ENCODE measurements at regions not wholly inside any gene's neighbourhood (a gene's known extent, or its start where the extent isn't known, plus 50 kb on each side); places are given as distances from the start of the nearest gene placed in this dataset.

DNA sequence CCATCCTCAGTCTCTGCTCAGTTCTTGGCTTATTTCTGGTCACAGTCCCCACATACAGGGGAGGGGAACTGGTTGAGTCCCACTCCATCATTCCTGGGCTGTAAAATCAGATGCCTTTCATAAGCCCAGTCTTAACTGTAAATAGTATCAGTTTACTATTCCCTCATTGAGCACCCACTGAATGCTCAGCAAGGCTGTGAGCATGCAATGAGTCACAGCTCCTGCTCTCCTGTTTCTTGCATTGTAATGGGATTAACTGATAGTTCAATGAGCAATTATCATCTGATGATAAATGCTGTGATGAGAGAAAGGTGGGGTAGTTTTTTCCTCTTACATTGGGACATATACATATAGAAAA, 113.6 kb upstream of the TPM1 start:
- Histone ChIP-seq H3K27ac (peak overlapping the region in 2 of 5 donors; percentile 13 to 52), H3K4me3 (no peak overlapping the region), H3K27me3 (no peaks in the 10 kb centered on the region), H3K9me3 (no peaks in the 10 kb centered on the region), H3K36me3 (no peaks in the 10 kb centered on the region), H3K4me1 (peaks cover 0 to 18% (median 0%) of the 10 kb centered on the region in 4 donors)
- DNase-seq = no peak
- TF ChIP-seq POLR2AphosphoS5 (IDR thresholded peaks at IDR 0.05) = no peak
- TF ChIP-seq POLR2A (IDR thresholded peaks at IDR 0.05) = no peak
- no peak for TF ChIP-seq EP300 (IDR thresholded peaks at IDR 0.05)
- no peak for TF ChIP-seq CTCF (IDR thresholded peaks at IDR 0.05)
- intact Hi-C loops (cut with DNase I; ENCODE audit: low total_unique reads) = no loop called here

DNA sequence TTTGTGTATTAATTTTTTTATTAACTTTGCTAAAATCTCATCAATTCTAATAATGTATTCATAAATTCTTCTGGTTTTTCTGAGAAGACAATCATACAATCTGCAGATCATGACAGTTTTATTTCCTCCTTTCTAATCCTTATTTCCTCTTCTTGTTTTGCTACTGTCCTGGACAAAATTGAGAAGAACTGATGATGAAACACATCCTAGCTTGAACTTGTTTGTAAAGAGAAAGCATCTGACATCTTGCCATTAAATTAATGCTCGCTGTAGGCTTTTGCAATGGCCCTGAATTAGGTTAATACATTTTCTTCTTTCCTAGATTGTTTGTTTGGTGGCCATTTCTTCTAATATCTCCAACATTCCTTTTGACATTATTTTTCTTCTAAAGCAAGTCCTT, 110.9 kb upstream of the TPM1 start:
- H3K27ac ChIP-seq = no peak overlapping the region
- H3K27me3 ChIP-seq = no peaks in the 10 kb centered on the region
- H3K9me3 ChIP-seq = no peaks in the 10 kb centered on the region
- peaks cover 6 to 24% (median 7%) of the 10 kb centered on the region in 4 donors for H3K4me1 ChIP-seq
- DNase-seq = no peak
- no peak overlapping the region for H3K4me3 ChIP-seq
- TF ChIP-seq EP300 (IDR thresholded peaks at IDR 0.05) (no peak), POLR2A (IDR thresholded peaks at IDR 0.05) (no peak), CTCF (IDR thresholded peaks at IDR 0.05) (no peak), POLR2AphosphoS5 (IDR thresholded peaks at IDR 0.05) (no peak)
- H3K36me3 ChIP-seq = no peaks in the 10 kb centered on the region
- intact Hi-C loops (cut with DNase I; ENCODE audit: low total_unique reads) = no loop called here
- WGBS, 5 donors = 71 to 92% (median 89%) methylated on average over 1 of the region's 1 CpG

DNA sequence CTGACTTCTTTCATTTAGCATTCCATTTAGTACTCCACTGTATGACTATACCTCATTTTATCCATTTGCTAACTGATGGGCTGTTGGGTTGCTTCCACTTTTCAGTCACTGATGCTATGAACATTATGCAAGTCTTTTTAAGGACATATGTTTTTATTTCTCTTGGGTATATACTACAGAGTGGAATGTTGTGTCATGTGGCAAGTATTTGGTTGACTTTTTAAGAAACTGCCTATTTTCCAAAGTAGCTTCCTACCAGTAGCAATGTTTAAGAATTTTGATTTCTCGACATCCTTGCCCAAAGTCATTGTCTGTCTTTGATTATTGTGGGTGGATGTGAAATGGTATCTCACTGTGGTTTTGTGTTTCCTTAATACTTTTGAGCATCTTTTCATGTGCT, 110.1 kb upstream of the TPM1 start:
- Histone ChIP-seq H3K36me3 (no peaks in the 10 kb centered on the region), H3K27ac (no peak overlapping the region), H3K4me3 (no peak overlapping the region), H3K4me1 (peaks cover 6 to 24% (median 7%) of the 10 kb centered on the region in 4 donors), H3K27me3 (no peaks in the 10 kb centered on the region), H3K9me3 (no peaks in the 10 kb centered on the region)
- DNase-seq = no peak
- intact Hi-C loops (cut with DNase I; ENCODE audit: low total_unique reads) = no loop called here
- TF ChIP-seq POLR2AphosphoS5 (IDR thresholded peaks at IDR 0.05) (no peak), EP300 (IDR thresholded peaks at IDR 0.05) (no peak), CTCF (IDR thresholded peaks at IDR 0.05) (no peak), POLR2A (IDR thresholded peaks at IDR 0.05) (no peak)
- WGBS, 5 donors = 8 to 53% (median 43%) methylated on average over 1 of the region's 1 CpG

GRCh38 chr15:62933386-62933785, 109.2 kb upstream of the TPM1 start:
- intact Hi-C loops (cut with DNase I; ENCODE audit: low total_unique reads) = no loop called here
- Histone ChIP-seq H3K4me1 (peaks cover 6 to 18% (median 7%) of the 10 kb centered on the region in 4 donors), H3K27ac (no peak overlapping the region), H3K9me3 (no peaks in the 10 kb centered on the region), H3K4me3 (no peak overlapping the region), H3K27me3 (no peaks in the 10 kb centered on the region), H3K36me3 (no peaks in the 10 kb centered on the region)
- TF ChIP-seq POLR2A (IDR thresholded peaks at IDR 0.05) (no peak), POLR2AphosphoS5 (IDR thresholded peaks at IDR 0.05) (no peak), CTCF (IDR thresholded peaks at IDR 0.05) (no peak), EP300 (IDR thresholded peaks at IDR 0.05) (no peak)
- WGBS, 5 donors = 40 to 75% (median 51%) methylated on average over 2 of the region's 2 CpGs
- no peak for DNase-seq
